ENCODE measurements at regions not wholly inside any gene's neighbourhood (a gene's known extent, or its start where the extent isn't known, plus 50 kb on each side); places are given as distances from the start of the nearest gene placed in this dataset.

- no peaks in the 10 kb centered on the region for H3K79me2 ChIP-seq (ENCODE audit: control insufficient read depth in 1 of 2, insufficient read depth in 2 of 2, low read length in 2 of 2)
- no peaks in the 10 kb centered on the region for H3K36me3 ChIP-seq (ENCODE audit: control insufficient read depth in 2 of 4, insufficient read depth in 4 of 4, low read length in 3 of 4)
- no peak overlapping the region for H3K4me3 ChIP-seq (ENCODE audit: extremely low read depth in 1 of 4, insufficient read depth in 2 of 4, low read depth in 3 of 4, low read length in 4 of 4)
- POLR2A ChIA-PET (ENCODE audit: partially characterized antibody), result no interaction called here
- no peak overlapping the region for H3K18ac ChIP-seq (ENCODE audit: extremely low read depth, low read length)
- H3K23me2 ChIP-seq (ENCODE audit: low read depth, low read length), result no peaks in the 10 kb centered on the region
- no peak overlapping the region for H3K9ac ChIP-seq (replicated peaks in 1 of 4; ENCODE audit: extremely low read depth in 1 of 4, low read depth in 3 of 4, low read length in 3 of 4)
- H3K27me3 ChIP-seq (replicated peaks in 1 of 4; ENCODE audit: control insufficient read depth in 3 of 4, extremely low read depth in 1 of 4, insufficient read depth in 3 of 4, low read length in 3 of 4), result no peaks in the 10 kb centered on the region
- no peak overlapping the region for H2BK5ac ChIP-seq (ENCODE audit: low read depth, low read length)
- H2AK5ac ChIP-seq (ENCODE audit: low read depth, low read length), result no peak overlapping the region
- peaks cover 0 to 5% (median 0%) of the 10 kb centered on the region in 4 experiments; a peak in 1 of 7 replicates for H3K4me1 ChIP-seq (replicated peaks in 1 of 4; ENCODE audit: control insufficient read depth in 3 of 4, insufficient read depth in 4 of 4, low read length in 3 of 4)
- CTCF ChIA-PET (ENCODE audit: partially characterized antibody), result interaction anchor here (0.7 to 11.3 kb wide), 18 partner anchors 8 to 798 kb away, joined by 3 to 158 read pairs (median 3); no protein-coding TSS in a partner anchor
- H3K56ac ChIP-seq (replicated peaks; ENCODE audit: insufficient read length, low read depth, low read length), result no peak overlapping the region
- no peak overlapping the region for H4K8ac ChIP-seq (ENCODE audit: extremely low read depth, insufficient read depth, low read length)
- H2BK15ac ChIP-seq (ENCODE audit: low read length), result no peak overlapping the region
- no peaks in the 10 kb centered on the region for H4K20me1 ChIP-seq (replicated peaks in 1 of 2; ENCODE audit: control insufficient read depth in 1 of 2, insufficient read depth in 2 of 2, low read length in 2 of 2)
- no peak overlapping the region for H3K27ac ChIP-seq (ENCODE audit: low read depth, low read length)
- H2BK20ac ChIP-seq (ENCODE audit: low read length), result no peak overlapping the region
- H3K14ac ChIP-seq (ENCODE audit: insufficient read length), result no peak overlapping the region
- no peak overlapping the region for H3K4ac ChIP-seq (replicated peaks; ENCODE audit: insufficient read length, low read depth, low read length)
- H3K23ac ChIP-seq (ENCODE audit: insufficient read length), result no peak overlapping the region
- FAIRE-seq (no peak), DNase-seq (ENCODE audit: low read depth in 1 of 2, low spot score in 2 of 2) (no peak)
- no peak overlapping the region for H4K5ac ChIP-seq (ENCODE audit: insufficient read length, low read depth, low read length)
- H3K79me1 ChIP-seq (ENCODE audit: low read depth, low read length), result no peaks in the 10 kb centered on the region
- no peak overlapping the region for H4K91ac ChIP-seq (replicated peaks; ENCODE audit: insufficient read length, low read length)
- H3K9me3 ChIP-seq (ENCODE audit: insufficient read depth in 2 of 2, low read depth in 1 of 2, low read length in 1 of 2), result no peaks in the 10 kb centered on the region
- no peak overlapping the region for H3K4me2 ChIP-seq (ENCODE audit: insufficient read depth in 1 of 2, low read depth in 2 of 2, low read length in 2 of 2)
- H2BK12ac ChIP-seq (ENCODE audit: low read depth, low read length), result no peak overlapping the region
- WGBS, 2 experiments (ENCODE audit: extremely low coverage in 1 of 2, insufficient coverage in 1 of 2, insufficient read length in 1 of 2, insufficient replicate concordance in 2 of 2, low coverage in 1 of 2, low lambda C conversion rate in 2 of 2, missing lambda C conversion rate in 1 of 2), result 65% methylated on average over 2 of the region's 2 CpGs; no CpG with 5 or more reads in 1 of the 2 experiments
- H2BK120ac ChIP-seq (replicated peaks; ENCODE audit: low read depth, low read length), result no peak overlapping the region
- H2AFZ ChIP-seq (ENCODE audit: low read length), result no peak overlapping the region
- no peak for TF ChIP-seq USF2 (IDR thresholded peaks at IDR 0.05; ENCODE audit: low read length)
- TF ChIP-seq, protein P1, sequence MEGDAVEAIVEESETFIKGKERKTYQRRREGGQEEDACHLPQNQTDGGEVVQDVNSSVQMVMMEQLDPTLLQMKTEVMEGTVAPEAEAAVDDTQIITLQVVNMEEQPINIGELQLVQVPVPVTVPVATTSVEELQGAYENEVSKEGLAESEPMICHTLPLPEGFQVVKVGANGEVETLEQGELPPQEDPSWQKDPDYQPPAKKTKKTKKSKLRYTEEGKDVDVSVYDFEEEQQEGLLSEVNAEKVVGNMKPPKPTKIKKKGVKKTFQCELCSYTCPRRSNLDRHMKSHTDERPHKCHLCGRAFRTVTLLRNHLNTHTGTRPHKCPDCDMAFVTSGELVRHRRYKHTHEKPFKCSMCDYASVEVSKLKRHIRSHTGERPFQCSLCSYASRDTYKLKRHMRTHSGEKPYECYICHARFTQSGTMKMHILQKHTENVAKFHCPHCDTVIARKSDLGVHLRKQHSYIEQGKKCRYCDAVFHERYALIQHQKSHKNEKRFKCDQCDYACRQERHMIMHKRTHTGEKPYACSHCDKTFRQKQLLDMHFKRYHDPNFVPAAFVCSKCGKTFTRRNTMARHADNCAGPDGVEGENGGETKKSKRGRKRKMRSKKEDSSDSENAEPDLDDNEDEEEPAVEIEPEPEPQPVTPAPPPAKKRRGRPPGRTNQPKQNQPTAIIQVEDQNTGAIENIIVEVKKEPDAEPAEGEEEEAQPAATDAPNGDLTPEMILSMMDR (IDR thresholded peaks at IDR 0.05; ENCODE audit: control extremely low read depth in 1 of 3, insufficient read depth in 1 of 3, low read depth in 1 of 3, low read length in 3 of 3), result peak in 2 of 3 experiments; percentile 30 to 50; a peak in 2 of 4 replicates
- TF ChIP-seq KDM1A (IDR thresholded peaks at IDR 0.05; ENCODE audit: borderline replicate concordance, low read length), result no peak
- TF ChIP-seq RBBP5 (IDR thresholded peaks at IDR 0.05; ENCODE audit: borderline replicate concordance, low read depth, low read length), result no peak
- TF ChIP-seq PHF8 (conservative IDR thresholded peaks at IDR 0.05; ENCODE audit: low read depth, low read length), result no peak
- TF ChIP-seq RAD21 (IDR thresholded peaks at IDR 0.05 in 1 of 2, conservative IDR thresholded peaks at IDR 0.05 in 1 of 2; ENCODE audit: low read depth in 2 of 2, low read length in 2 of 2), result peak; percentile 41 to 45
- TF ChIP-seq, protein P2, sequence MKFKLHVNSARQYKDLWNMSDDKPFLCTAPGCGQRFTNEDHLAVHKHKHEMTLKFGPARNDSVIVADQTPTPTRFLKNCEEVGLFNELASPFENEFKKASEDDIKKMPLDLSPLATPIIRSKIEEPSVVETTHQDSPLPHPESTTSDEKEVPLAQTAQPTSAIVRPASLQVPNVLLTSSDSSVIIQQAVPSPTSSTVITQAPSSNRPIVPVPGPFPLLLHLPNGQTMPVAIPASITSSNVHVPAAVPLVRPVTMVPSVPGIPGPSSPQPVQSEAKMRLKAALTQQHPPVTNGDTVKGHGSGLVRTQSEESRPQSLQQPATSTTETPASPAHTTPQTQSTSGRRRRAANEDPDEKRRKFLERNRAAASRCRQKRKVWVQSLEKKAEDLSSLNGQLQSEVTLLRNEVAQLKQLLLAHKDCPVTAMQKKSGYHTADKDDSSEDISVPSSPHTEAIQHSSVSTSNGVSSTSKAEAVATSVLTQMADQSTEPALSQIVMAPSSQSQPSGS (IDR thresholded peaks at IDR 0.05; ENCODE audit: low read length), result no peak
Measured at GRCh38 chr11:13145461-13145860, 132.1 kb upstream of the BMAL1 start.
